ENCODE measurements at regions not wholly inside any gene's neighbourhood (a gene's known extent, or its start where the extent isn't known, plus 50 kb on each side); places are given as distances from the start of the nearest gene placed in this dataset.
A peak's percentile ranks its signal among the peaks of the same experiment; 100 is the strongest.
"Not testable (repeated sequence)": the region's sequence is repeated elsewhere in the genome, so short reads cannot be mapped to it uniquely, and the experiment has no call there.

- FAIRE-seq: no peak
- no peak for TF ChIP-seq CTCF (IDR thresholded peaks at IDR 0.05; ENCODE audit: insufficient read depth, low read length, severe bottlenecking)
Observed at GRCh38 chr10:64116707-64117106, 595.5 kb downstream of the REEP3 start.

GRCh38 chr10:64118736-64119135 lies 597.5 kb downstream of the REEP3 start:
- DNase-seq (ENCODE audit: low read depth) (no peak), FAIRE-seq (no peak)
- no peak for TF ChIP-seq CTCF (IDR thresholded peaks at IDR 0.05; ENCODE audit: insufficient read depth, low read length, severe bottlenecking)
- H3K4me3 ChIP-seq (ENCODE audit: low read depth, low read length): no peak overlapping the region
- no peaks in the 10 kb centered on the region for H3K36me3 ChIP-seq (ENCODE audit: control insufficient read depth, insufficient read depth, low read length)
- H3K27me3 ChIP-seq (ENCODE audit: control insufficient read depth, insufficient read depth, low read length): no peaks in the 10 kb centered on the region

More at GRCh38 chr10:64116707-64117106, 595.5 kb downstream of the REEP3 start:
- DNase-seq (ENCODE audit: low read depth): peak; percentile 6
- no peaks in the 10 kb centered on the region for H3K36me3 ChIP-seq (ENCODE audit: control insufficient read depth, insufficient read depth, low read length)
- H3K4me3 ChIP-seq (ENCODE audit: low read depth, low read length): no peak overlapping the region
- H3K27me3 ChIP-seq (ENCODE audit: control insufficient read depth, insufficient read depth, low read length): no peaks in the 10 kb centered on the region

GRCh38 chr10:64120301-64120980 lies 599.2 kb downstream of the REEP3 start:
- not testable (repeated sequence) for H3K36me3 ChIP-seq (ENCODE audit: control insufficient read depth, insufficient read depth, low read length); H3K4me3 ChIP-seq (ENCODE audit: low read depth, low read length); H3K27me3 ChIP-seq (ENCODE audit: control insufficient read depth, insufficient read depth, low read length); DNase-seq (ENCODE audit: low read depth); FAIRE-seq

GRCh38 chr10:64130152-64130551 lies 609.0 kb downstream of the REEP3 start:
- DNase-seq (ENCODE audit: low read depth) (no peak), FAIRE-seq (no peak)
- Histone ChIP-seq H3K4me3 (ENCODE audit: low read depth, low read length) (no peak overlapping the region), H3K36me3 (ENCODE audit: control insufficient read depth, insufficient read depth, low read length) (no peaks in the 10 kb centered on the region), H3K27me3 (ENCODE audit: control insufficient read depth, insufficient read depth, low read length) (no peaks in the 10 kb centered on the region)
- no peak for TF ChIP-seq CTCF (IDR thresholded peaks at IDR 0.05; ENCODE audit: insufficient read depth, low read length, severe bottlenecking)

- DNase-seq (ENCODE audit: low read depth) (no peak), FAIRE-seq (no peak)
- no peaks in the 10 kb centered on the region for H3K27me3 ChIP-seq (ENCODE audit: control insufficient read depth, insufficient read depth, low read length)
- no peak overlapping the region for H3K4me3 ChIP-seq (ENCODE audit: low read depth, low read length)
- H3K36me3 ChIP-seq (ENCODE audit: control insufficient read depth, insufficient read depth, low read length): no peaks in the 10 kb centered on the region
- no peak for TF ChIP-seq CTCF (IDR thresholded peaks at IDR 0.05; ENCODE audit: insufficient read depth, low read length, severe bottlenecking)
Observed at GRCh38 chr10:64134676-64135075, 613.5 kb downstream of the REEP3 start.

- Histone ChIP-seq H3K4me3 (ENCODE audit: low read depth, low read length) (no peak overlapping the region), H3K36me3 (ENCODE audit: control insufficient read depth, insufficient read depth, low read length) (no peaks in the 10 kb centered on the region), H3K27me3 (ENCODE audit: control insufficient read depth, insufficient read depth, low read length) (no peaks in the 10 kb centered on the region)
- DNase-seq (ENCODE audit: low read depth): no peak
- no peak for TF ChIP-seq CTCF (IDR thresholded peaks at IDR 0.05; ENCODE audit: insufficient read depth, low read length, severe bottlenecking)
- no peak for FAIRE-seq
Observed at GRCh38 chr10:64142395-64142794, 621.2 kb downstream of the REEP3 start.

All from bronchial epithelial cell (primary cell).